PC-9 (cell line): ENCODE measurements at regions not wholly inside any gene's neighbourhood (a gene's known extent, or its start where the extent isn't known, plus 50 kb on each side); places are given as distances from the start of the nearest gene placed in this dataset.

ENCODE experiments used
- BruUV-seq: library from RNA; stranded (reverse); fragments of 400-500 nt; replicated peaks from 2 replicates; lab custom pipeline; 2021; lab: Mats Ljungman, UMichigan
- CTCF ChIA-PET: fragments of 300-600 bp; sonication (Branson Sonifier 250); formaldehyde crosslinking; loops from one replicate; lab custom pipeline; 2022; ENCODE audit warnings: antibody characterized with exemption; lab: Charles Lee
- POLR2A ChIA-PET: fragments of 300-600 bp; sonication (Branson Sonifier 250); formaldehyde crosslinking; loops from one replicate; lab custom pipeline; 2022; ENCODE audit warnings: antibody characterized with exemption; ENCODE audit not compliant: unreplicated experiment; lab: Charles Lee
- DNase-seq, 2 experiments: peaks; one replicate each; pipeline versions ENCODE4 v3.0.0 to v3.0.0-alpha.2; 2015 to 2022; ENCODE audit warnings: mixed read lengths in 1 of 2
- H2AFZ ChIP-seq: fragments of 200-600 bp; sonication (generic); 2 replicates; pipeline ENCODE4 v1.8.1; 2017; ENCODE audit warnings: antibody characterized with exemption
- H3F3A ChIP-seq: fragments of 200-600 bp; sonication (generic); 2 replicates; pipeline ENCODE4 v1.8.1; 2017; ENCODE audit warnings: antibody characterized with exemption, mild to moderate bottlenecking, low read depth; ENCODE audit not compliant: insufficient read depth
- H3K27ac ChIP-seq: fragments of 200-600 bp; sonication (generic); 2 replicates; pipeline ENCODE4 v1.6.1; 2016; ENCODE audit warnings: mixed run types
- H3K27me3 ChIP-seq: fragments of 200-600 bp; sonication (generic); 2 replicates; pipeline ENCODE4 v1.6.1; 2016; ENCODE audit warnings: low read depth, mixed run types; ENCODE audit not compliant: insufficient read depth
- H3K36me3 ChIP-seq: fragments of 200-600 bp; sonication (generic); 2 replicates; pipeline ENCODE4 v1.6.1; 2016; ENCODE audit warnings: low read depth, mixed run types
- H3K4me1 ChIP-seq: fragments of 200-600 bp; sonication (generic); replicated peaks from 2 replicates; pipeline ENCODE4 v1.6.1; 2016; ENCODE audit warnings: mixed run types; ENCODE audit not compliant: insufficient read depth
- H3K4me2 ChIP-seq: fragments of 200-600 bp; sonication (generic); 2 replicates; pipeline ENCODE4 v1.6.1; 2017; ENCODE audit warnings: mixed run types
- H3K4me3 ChIP-seq: fragments of 200-600 bp; sonication (generic); 2 replicates; pipeline ENCODE4 v1.6.1; 2016; ENCODE audit warnings: mixed run types
- H3K79me2 ChIP-seq: fragments of 200-600 bp; sonication (generic); 2 replicates; pipeline ENCODE4 v1.6.1; 2017; ENCODE audit warnings: low read depth, mixed run types
- H3K9me2 ChIP-seq: fragments of 200-600 bp; sonication (generic); 2 replicates; pipeline ENCODE4 v1.8.1; 2017; ENCODE audit warnings: mild to moderate bottlenecking; ENCODE audit not compliant: insufficient read depth
- H3K9me3 ChIP-seq: fragments of 200-600 bp; sonication (generic); 2 replicates; pipeline ENCODE4 v1.8.1; 2016; ENCODE audit warnings: low read depth; ENCODE audit not compliant: insufficient read depth
- H4K20me1 ChIP-seq: fragments of 200-600 bp; sonication (generic); 2 replicates; pipeline ENCODE4 v1.8.1; 2017; ENCODE audit not compliant: insufficient read depth
- CTCF ChIP-seq: fragments of 200-600 bp; sonication (generic); conservative IDR thresholded peaks from 2 replicates; pipeline ENCODE4 v1.6.1; 2017; ENCODE audit warnings: mixed run types, antibody characterized with exemption, mild to moderate bottlenecking, moderate library complexity
- EZH2 ChIP-seq: fragments of 200-600 bp; sonication (generic); IDR thresholded peaks from 2 replicates; pipeline ENCODE4 v1.8.0; 2017; ENCODE audit warnings: antibody characterized with exemption, low read depth
- intact Hi-C: fragments of 100-400 bp; cut with micrococcal nuclease; formaldehyde crosslinking; loops from one replicate; pipeline ENCODE4 v1.10.0; 2022; ENCODE audit not compliant: unreplicated experiment

GRCh38 chr21:27086630-27087029, 119.7 kb upstream of the ADAMTS5 start:
- TF ChIP-seq EZH2 (no peak), CTCF (no peak)
- ChIA-PET POLR2A (no interaction called here), CTCF (no interaction called here)
- no peaks in the 10 kb centered on the region for H3K9me3 ChIP-seq
- no peaks in the 10 kb centered on the region for H3K79me2 ChIP-seq
- no peaks in the 10 kb centered on the region for H3K27me3 ChIP-seq
- no peak overlapping the region for H2AFZ ChIP-seq
- DNase-seq: no peak
- no peak overlapping the region for H3K27ac ChIP-seq
- intact Hi-C loops: no loop called here
- no peak overlapping the region for H3K4me3 ChIP-seq
- no peaks in the 10 kb centered on the region for H3K4me1 ChIP-seq
- no peaks in the 10 kb centered on the region for H3K36me3 ChIP-seq
- H3F3A ChIP-seq: no peaks in the 10 kb centered on the region
- no peaks in the 10 kb centered on the region for H4K20me1 ChIP-seq
- BruUV-seq: no TSS peak
- H3K9me2 ChIP-seq: no peaks in the 10 kb centered on the region
- H3K4me2 ChIP-seq: no peak overlapping the region

DNA sequence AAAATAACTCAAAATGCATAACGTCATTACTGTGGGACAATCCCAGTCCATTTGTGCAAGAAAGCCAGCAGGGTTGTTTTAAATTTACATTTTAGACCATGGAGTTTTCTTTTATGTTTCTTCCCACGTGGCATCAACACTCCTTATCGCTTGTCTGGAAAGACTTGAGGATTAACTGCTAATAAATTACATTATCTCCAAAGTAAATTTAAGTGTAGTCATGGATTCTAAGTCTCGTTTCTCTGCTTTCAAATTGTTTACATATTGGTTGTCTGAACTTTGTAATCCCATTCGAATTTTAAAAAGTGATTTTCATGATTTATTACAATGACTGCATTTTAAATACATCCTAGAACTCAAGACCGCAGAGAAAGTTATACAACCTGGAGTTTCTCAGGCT, 119.3 kb upstream of the ADAMTS5 start:
- no peak overlapping the region for H3K27ac ChIP-seq
- POLR2A ChIA-PET: no interaction called here
- TF ChIP-seq CTCF: no peak
- no peak for TF ChIP-seq EZH2
- intact Hi-C loops: no loop called here
- CTCF ChIA-PET: no interaction called here
- no peaks in the 10 kb centered on the region for H3K36me3 ChIP-seq
- no peak overlapping the region for H2AFZ ChIP-seq
- no peaks in the 10 kb centered on the region for H3K9me2 ChIP-seq
- H4K20me1 ChIP-seq: no peaks in the 10 kb centered on the region
- BruUV-seq: no TSS peak
- no peaks in the 10 kb centered on the region for H3K79me2 ChIP-seq
- H3K4me3 ChIP-seq: no peak overlapping the region
- H3K9me3 ChIP-seq: no peaks in the 10 kb centered on the region
- no peaks in the 10 kb centered on the region for H3F3A ChIP-seq
- no peak overlapping the region for H3K4me2 ChIP-seq
- DNase-seq: no peak
- no peaks in the 10 kb centered on the region for H3K27me3 ChIP-seq
- no peaks in the 10 kb centered on the region for H3K4me1 ChIP-seq

DNA sequence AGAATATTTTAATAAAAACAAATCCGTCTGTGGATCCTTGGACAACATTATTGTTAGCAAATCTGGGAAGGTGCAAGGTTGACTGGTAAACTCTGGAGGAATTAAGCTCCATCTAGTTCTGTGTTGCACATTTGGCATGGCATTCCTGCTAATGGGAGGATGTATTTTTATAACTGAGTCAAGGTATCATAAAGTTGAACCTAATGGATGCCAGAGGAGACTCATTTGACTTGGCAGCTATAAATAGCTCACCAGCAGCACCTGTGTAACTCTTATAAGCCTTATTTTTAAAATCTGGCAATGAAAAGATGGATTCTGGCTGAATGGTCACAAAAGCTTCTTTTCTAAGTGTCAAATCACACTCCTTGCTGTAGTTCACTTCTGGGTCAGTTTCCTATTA, 118.5 kb upstream of the ADAMTS5 start:
- intact Hi-C loops: no loop called here
- Histone ChIP-seq H3K4me3 (no peak overlapping the region), H3K4me1 (no peaks in the 10 kb centered on the region), H2AFZ (no peak overlapping the region), H3K9me3 (no peaks in the 10 kb centered on the region), H3K36me3 (no peaks in the 10 kb centered on the region), H3K27me3 (no peaks in the 10 kb centered on the region), H3F3A (no peaks in the 10 kb centered on the region), H3K9me2 (no peaks in the 10 kb centered on the region), H3K79me2 (no peaks in the 10 kb centered on the region), H4K20me1 (no peaks in the 10 kb centered on the region), H3K27ac (no peak overlapping the region), H3K4me2 (no peak overlapping the region)
- DNase-seq: no peak
- BruUV-seq: no TSS peak
- POLR2A ChIA-PET: no interaction called here
- CTCF ChIA-PET: no interaction called here
- TF ChIP-seq CTCF: no peak
- no peak for TF ChIP-seq EZH2
